Lung (tissue), 11 donors: ENCODE measurements at regions not wholly inside any gene's neighbourhood (a gene's known extent, or its start where the extent isn't known, plus 50 kb on each side); places are given as distances from the start of the nearest gene placed in this dataset.

Experiments used
- ATAC-seq: fragments of 200-7000 bp; cut with Tn5 transposase; one replicate; pipeline ENCODE4 v1.9.1; 2020; ENCODE audit warnings: moderate number of reproducible peaks; ENCODE audit not compliant: insufficient read depth, low FRiP score
- DNase-seq, 3 donors: peaks; one replicate each; pipeline ENCODE4 v3.0.0-alpha.2; 2013 to 2017
- H3K27ac ChIP-seq, 2 donors: one replicate each; pipeline ENCODE4 v1.5.1; 2013; ENCODE audit warnings: mild to moderate bottlenecking in 2 of 2, moderate library complexity in 2 of 2, control low read depth in 1 of 2, inconsistent platforms in 1 of 2, low read depth in 1 of 2, low read length in 1 of 2
- H3K27me3 ChIP-seq, 3 donors: one replicate each; pipeline ENCODE4 v1.5.1; 2013; ENCODE audit warnings: low read length in 2 of 3; ENCODE audit not compliant: control insufficient read depth in 3 of 3, insufficient read depth in 3 of 3
- H3K36me3 ChIP-seq, 4 donors: one replicate each; pipeline ENCODE4 v1.5.1; 2013; ENCODE audit warnings: low read length in 4 of 4, mild to moderate bottlenecking in 1 of 4, moderate library complexity in 1 of 4; ENCODE audit not compliant: control insufficient read depth in 4 of 4, insufficient read depth in 4 of 4
- H3K4me1 ChIP-seq, 5 donors: one replicate each; pipeline ENCODE4 v1.5.1; 2013; ENCODE audit warnings: low read length in 5 of 5, mild to moderate bottlenecking in 2 of 5, moderate library complexity in 1 of 5; ENCODE audit not compliant: control insufficient read depth in 5 of 5, insufficient read depth in 5 of 5
- H3K4me3 ChIP-seq: one replicate; pipeline ENCODE4 v1.5.1; 2013; ENCODE audit warnings: mild to moderate bottlenecking, control low read depth, moderate library complexity
- H3K9ac ChIP-seq, 2 donors: one replicate each; pipeline ENCODE4 v1.5.1; 2013; ENCODE audit warnings: low read length in 2 of 2, control low read depth in 1 of 2; ENCODE audit not compliant: insufficient read depth in 1 of 2
- H3K9me3 ChIP-seq, 4 donors: one replicate each; pipeline ENCODE4 v1.5.1; 2013; ENCODE audit warnings: low read length in 3 of 4, mild to moderate bottlenecking in 1 of 4, moderate library complexity in 1 of 4; ENCODE audit not compliant: control insufficient read depth in 4 of 4, insufficient read depth in 3 of 4
- CTCF ChIP-seq: IDR thresholded peaks from 2 replicates; pipeline ENCODE4 v1.5.1; 2012; ENCODE audit warnings: mild to moderate bottlenecking; ENCODE audit errors: control extremely low read depth, extremely low read depth
- whole genome bisulfite sequencing, 2 donors: extraction: QIAGEN DNeasy Blood & Tissue Kit; methylation state at CpG; one replicate each; pipeline ENCODE4 v1.1.7; 2013; 5-methylcytosine and 5-hydroxymethylcytosine counted together
- donor health status: control.
- donor health status: control.
- donor health status: Bipolar disorder and iron deficiency.
- donor health status: healthy.
- donor health status: DM: yes; HTN: yes; CAD: no.

- Histone ChIP-seq H3K9ac (no peak overlapping the region), H3K27ac (no peak overlapping the region), H3K36me3 (no peaks in the 10 kb centered on the region), H3K9me3 (no peaks in the 10 kb centered on the region), H3K4me3 (no peak overlapping the region), H3K4me1 (no peaks in the 10 kb centered on the region), H3K27me3 (no peaks in the 10 kb centered on the region)
- DNase-seq (peak in 2 of 3 donors; percentile 13 to 14), ATAC-seq (no peak)
- 52 to 69% methylated on average over 2 of the region's 2 CpGs for WGBS, 2 donors
- no peak for TF ChIP-seq CTCF
Observed at GRCh38 chr1:215287362-215287761, 204.8 kb downstream of the KCNK2 start.

DNA sequence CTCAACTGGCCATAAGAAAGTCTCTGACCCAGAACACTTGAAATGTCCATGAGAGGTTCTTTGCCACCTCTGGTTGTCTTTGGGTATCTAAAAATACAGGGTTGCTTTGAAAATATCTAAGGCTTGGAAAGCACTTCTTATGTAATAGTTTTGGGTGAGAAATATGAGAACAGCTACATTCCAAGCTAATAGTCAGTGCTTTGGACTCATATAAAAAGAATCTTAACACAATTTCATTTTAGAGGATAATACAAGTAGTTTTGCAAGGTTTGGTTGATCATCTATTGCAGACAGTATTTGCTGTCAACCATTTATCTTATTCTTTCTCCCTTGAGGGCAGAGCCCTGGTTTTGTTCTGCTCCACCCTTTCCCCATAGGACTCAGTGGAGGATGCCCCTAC is 207.5 kb downstream of the KCNK2 start:
- Histone ChIP-seq H3K4me3 (no peak overlapping the region), H3K27ac (no peak overlapping the region), H3K4me1 (no peaks in the 10 kb centered on the region), H3K27me3 (no peaks in the 10 kb centered on the region), H3K9me3 (peaks cover 0 to 5% (median 2%) of the 10 kb centered on the region in 4 donors), H3K9ac (no peak overlapping the region), H3K36me3 (no peaks in the 10 kb centered on the region)
- no peak for ATAC-seq
- no peak for DNase-seq
- TF ChIP-seq CTCF = no peak

GRCh38 chr1:215292932-215293331 is 210.4 kb downstream of the KCNK2 start:
- no peak for ATAC-seq
- TF ChIP-seq CTCF = no peak
- 66 to 82% methylated on average over 1 of the region's 1 CpG for WGBS, 2 donors
- H3K4me1 ChIP-seq = no peaks in the 10 kb centered on the region
- no peak overlapping the region for H3K27ac ChIP-seq
- no peak overlapping the region for H3K4me3 ChIP-seq
- H3K27me3 ChIP-seq = no peaks in the 10 kb centered on the region
- DNase-seq = no peak
- H3K9ac ChIP-seq = no peak overlapping the region
- peaks cover 0 to 5% (median 3%) of the 10 kb centered on the region in 4 donors for H3K9me3 ChIP-seq
- H3K36me3 ChIP-seq = no peaks in the 10 kb centered on the region

- no peak for TF ChIP-seq CTCF
- DNase-seq (no peak), ATAC-seq (no peak)
- Histone ChIP-seq H3K4me1 (no peaks in the 10 kb centered on the region), H3K9me3 (no peaks in the 10 kb centered on the region), H3K27ac (no peak overlapping the region), H3K36me3 (no peaks in the 10 kb centered on the region), H3K27me3 (no peaks in the 10 kb centered on the region), H3K9ac (no peak overlapping the region), H3K4me3 (no peak overlapping the region)
- 79 to 86% methylated on average over 2 of the region's 2 CpGs for WGBS, 2 donors
Observed at GRCh38 chr1:215306426-215306825, 223.9 kb downstream of the KCNK2 start.
